HEK293 (cell line): ENCODE measurements at regions not wholly inside any gene's neighbourhood (a gene's known extent, or its start where the extent isn't known, plus 50 kb on each side); places are given as distances from the start of the nearest gene placed in this dataset.

ENCODE experiments used
- GFI1B ChIP-seq: fragments of 450-650 bp; formaldehyde crosslinking; IDR thresholded peaks from 2 replicates; pipeline ENCODE4 v1.5.1; 2016; ENCODE audit warnings: missing biosample characterization, missing genetic modification characterization
- IKZF3 ChIP-seq: fragments of 450-650 bp; IDR thresholded peaks from 2 replicates; pipeline ENCODE4 v1.5.0; 2018; ENCODE audit warnings: missing biosample characterization, mild to moderate bottlenecking, missing genetic modification characterization, moderate library complexity
- KLF1 ChIP-seq: fragments of 450-650 bp; formaldehyde crosslinking; IDR thresholded peaks from 2 replicates; pipeline ENCODE4 v1.5.1; 2016; ENCODE audit warnings: missing biosample characterization, missing genetic modification characterization
- MEIS1 ChIP-seq: sonication (generic); formaldehyde crosslinking; IDR thresholded peaks from 2 replicates; pipeline ENCODE4 v1.8.1; 2022; ENCODE audit warnings: missing genetic modification reagents, mild to moderate bottlenecking, borderline replicate concordance
- PRDM4 ChIP-seq: fragments of 450-650 bp; formaldehyde crosslinking; IDR thresholded peaks from 2 replicates; pipeline ENCODE4 v1.5.1; 2017; ENCODE audit warnings: missing biosample characterization, missing genetic modification characterization
- SCRT2 ChIP-seq: fragments of 450-650 bp; formaldehyde crosslinking; IDR thresholded peaks from 2 replicates; pipeline ENCODE4 v1.5.1; 2016; ENCODE audit warnings: missing biosample characterization, missing genetic modification characterization
- SP3 ChIP-seq: fragments of 450-650 bp; formaldehyde crosslinking; IDR thresholded peaks from 2 replicates; pipeline ENCODE4 v1.5.1; 2016; ENCODE audit warnings: missing biosample characterization, missing genetic modification characterization
- ZBTB1 ChIP-seq: fragments of 450-650 bp; formaldehyde crosslinking; IDR thresholded peaks from 2 replicates; pipeline ENCODE4 v1.5.1; 2016; ENCODE audit warnings: missing biosample characterization, missing genetic modification characterization
- ZBTB48 ChIP-seq: fragments of 450-650 bp; formaldehyde crosslinking; IDR thresholded peaks from 2 replicates; pipeline ENCODE4 v1.5.1; 2016; ENCODE audit warnings: missing biosample characterization, missing genetic modification characterization
- ZBTB8A ChIP-seq: fragments of 450-650 bp; formaldehyde crosslinking; IDR thresholded peaks from 2 replicates; pipeline ENCODE4 v1.5.1; 2016; ENCODE audit warnings: missing biosample characterization, missing genetic modification characterization
- ZFP37 ChIP-seq: fragments of 450-650 bp; formaldehyde crosslinking; IDR thresholded peaks from 2 replicates; pipeline ENCODE4 v1.5.1; 2016; ENCODE audit warnings: missing biosample characterization, missing genetic modification characterization
- ZFP69B ChIP-seq: fragments of 450-650 bp; formaldehyde crosslinking; IDR thresholded peaks from 2 replicates; pipeline ENCODE4 v1.5.1; 2016; ENCODE audit warnings: missing biosample characterization, missing genetic modification characterization
- ZNF10 ChIP-seq: fragments of 450-650 bp; formaldehyde crosslinking; IDR thresholded peaks from 2 replicates; pipeline ENCODE4 v1.5.1; 2017; ENCODE audit warnings: missing biosample characterization, missing genetic modification characterization
- ZNF132 ChIP-seq: fragments of 450-650 bp; formaldehyde crosslinking; IDR thresholded peaks from 2 replicates; pipeline ENCODE4 v1.5.1; 2017; ENCODE audit warnings: missing biosample characterization, missing genetic modification characterization, borderline replicate concordance
- ZNF133 ChIP-seq: fragments of 450-650 bp; formaldehyde crosslinking; IDR thresholded peaks from 2 replicates; pipeline ENCODE4 v1.5.1; 2016; ENCODE audit warnings: missing biosample characterization, missing genetic modification characterization
- ZNF16 ChIP-seq: fragments of 450-650 bp; formaldehyde crosslinking; IDR thresholded peaks from 2 replicates; pipeline ENCODE4 v1.5.1; 2016; ENCODE audit warnings: low read depth, missing biosample characterization, missing genetic modification characterization
- ZNF211 ChIP-seq: fragments of 450-650 bp; formaldehyde crosslinking; IDR thresholded peaks from 2 replicates; pipeline ENCODE4 v1.5.1; 2016; ENCODE audit warnings: low read depth, missing biosample characterization, missing genetic modification characterization
- ZNF214 ChIP-seq: fragments of 450-650 bp; formaldehyde crosslinking; IDR thresholded peaks from 2 replicates; pipeline ENCODE4 v1.5.1; 2017; ENCODE audit warnings: missing biosample characterization, mild to moderate bottlenecking, missing genetic modification characterization, borderline replicate concordance
- ZNF248 ChIP-seq: fragments of 450-650 bp; formaldehyde crosslinking; IDR thresholded peaks from 2 replicates; pipeline ENCODE4 v1.5.1; 2017; ENCODE audit warnings: missing biosample characterization, missing genetic modification characterization
- ZNF501 ChIP-seq: fragments of 450-650 bp; formaldehyde crosslinking; IDR thresholded peaks from 2 replicates; pipeline ENCODE4 v1.5.1; 2016; ENCODE audit warnings: missing biosample characterization, missing genetic modification characterization
- ZNF558 ChIP-seq: fragments of 450-650 bp; formaldehyde crosslinking; IDR thresholded peaks from 2 replicates; pipeline ENCODE4 v1.5.1; 2016; ENCODE audit warnings: missing biosample characterization, missing genetic modification characterization
- ZNF621 ChIP-seq: fragments of 450-650 bp; formaldehyde crosslinking; IDR thresholded peaks from 2 replicates; pipeline ENCODE4 v1.5.1; 2017; ENCODE audit warnings: missing biosample characterization, missing genetic modification characterization
- ZNF629 ChIP-seq: fragments of 450-650 bp; formaldehyde crosslinking; IDR thresholded peaks from 2 replicates; pipeline ENCODE4 v1.5.1; 2017; ENCODE audit warnings: missing biosample characterization, missing genetic modification characterization
- ZNF677 ChIP-seq: fragments of 450-650 bp; IDR thresholded peaks from 2 replicates; pipeline ENCODE4 v1.5.0; 2018; ENCODE audit warnings: missing biosample characterization, mild to moderate bottlenecking, missing genetic modification characterization, moderate library complexity
- TF ChIP-seq, protein P1 (sequence below): fragments of 450-650 bp; formaldehyde crosslinking; IDR thresholded peaks from 2 replicates; pipeline ENCODE4 v1.5.1; 2016; ENCODE audit warnings: missing biosample characterization, missing genetic modification characterization
- TF ChIP-seq, protein P2 (sequence below): fragments of 450-650 bp; formaldehyde crosslinking; IDR thresholded peaks from 2 replicates; pipeline ENCODE4 v1.5.1; 2016; ENCODE audit warnings: missing biosample characterization, missing genetic modification characterization
- TF ChIP-seq, protein P3 (sequence below): fragments of 450-650 bp; formaldehyde crosslinking; conservative IDR thresholded peaks from 2 replicates; pipeline ENCODE4 v1.5.1; 2016; ENCODE audit warnings: low read depth, missing biosample characterization, missing genetic modification characterization
- TF ChIP-seq, protein P4 (sequence below): fragments of 450-650 bp; formaldehyde crosslinking; IDR thresholded peaks from 2 replicates; pipeline ENCODE4 v1.5.1; 2017; ENCODE audit warnings: missing biosample characterization, missing genetic modification characterization
- TF ChIP-seq, protein P5 (sequence below): fragments of 450-650 bp; formaldehyde crosslinking; IDR thresholded peaks from 2 replicates; pipeline ENCODE4 v1.5.1; 2017; ENCODE audit warnings: missing biosample characterization, missing genetic modification characterization
- TF ChIP-seq, protein P6 (sequence below): fragments of 450-650 bp; formaldehyde crosslinking; IDR thresholded peaks from 2 replicates; pipeline ENCODE4 v1.5.1; 2016; ENCODE audit warnings: missing biosample characterization, missing genetic modification characterization

- TF ChIP-seq ZNF211 (tag by site-specific recombination) (no peak), KLF1 (tag by site-specific recombination) (no peak), ZNF10 (tag by site-specific recombination) (no peak), ZNF16 (tag by site-specific recombination) (no peak), ZNF248 (tag by site-specific recombination) (no peak), ZNF133 (tag by site-specific recombination) (no peak), ZNF132 (tag by site-specific recombination) (no peak), PRDM4 (tag by site-specific recombination) (no peak), ZNF629 (tag by site-specific recombination) (no peak), ZNF677 (tag by site-specific recombination) (no peak), ZNF558 (tag by site-specific recombination) (peak; percentile 56; the same call in 1 of the 2 replicates), SP3 (tag by site-specific recombination) (no peak), ZBTB48 (tag by site-specific recombination) (no peak), ZNF214 (no peak), ZNF621 (tag by site-specific recombination) (no peak), MEIS1 (no peak), ZNF501 (tag by site-specific recombination) (no peak), IKZF3 (tag by site-specific recombination) (0 out of 2 replicates have a peak, but pooled peaks have one; percentile 30), SCRT2 (tag by site-specific recombination) (no peak), ZFP69B (0 out of 2 replicates have a peak, but pooled peaks have one; percentile 45), GFI1B (tag by site-specific recombination) (no peak), ZBTB8A (tag by site-specific recombination) (no peak), ZBTB1 (tag by site-specific recombination) (no peak), ZFP37 (tag by site-specific recombination) (no peak)
- TF ChIP-seq, protein P1, sequence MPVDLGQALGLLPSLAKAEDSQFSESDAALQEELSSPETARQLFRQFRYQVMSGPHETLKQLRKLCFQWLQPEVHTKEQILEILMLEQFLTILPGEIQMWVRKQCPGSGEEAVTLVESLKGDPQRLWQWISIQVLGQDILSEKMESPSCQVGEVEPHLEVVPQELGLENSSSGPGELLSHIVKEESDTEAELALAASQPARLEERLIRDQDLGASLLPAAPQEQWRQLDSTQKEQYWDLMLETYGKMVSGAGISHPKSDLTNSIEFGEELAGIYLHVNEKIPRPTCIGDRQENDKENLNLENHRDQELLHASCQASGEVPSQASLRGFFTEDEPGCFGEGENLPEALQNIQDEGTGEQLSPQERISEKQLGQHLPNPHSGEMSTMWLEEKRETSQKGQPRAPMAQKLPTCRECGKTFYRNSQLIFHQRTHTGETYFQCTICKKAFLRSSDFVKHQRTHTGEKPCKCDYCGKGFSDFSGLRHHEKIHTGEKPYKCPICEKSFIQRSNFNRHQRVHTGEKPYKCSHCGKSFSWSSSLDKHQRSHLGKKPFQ = no peak
- TF ChIP-seq, protein P2, sequence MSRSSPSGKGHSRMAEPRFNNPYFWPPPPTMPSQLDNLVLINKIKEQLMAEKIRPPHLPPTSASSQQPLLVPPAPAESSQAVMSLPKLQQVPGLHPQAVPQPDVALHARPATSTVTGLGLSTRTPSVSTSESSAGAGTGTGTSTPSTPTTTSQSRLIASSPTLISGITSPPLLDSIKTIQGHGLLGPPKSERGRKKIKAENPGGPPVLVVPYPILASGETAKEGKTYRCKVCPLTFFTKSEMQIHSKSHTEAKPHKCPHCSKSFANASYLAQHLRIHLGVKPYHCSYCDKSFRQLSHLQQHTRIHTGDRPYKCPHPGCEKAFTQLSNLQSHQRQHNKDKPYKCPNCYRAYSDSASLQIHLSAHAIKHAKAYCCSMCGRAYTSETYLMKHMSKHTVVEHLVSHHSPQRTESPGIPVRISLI (tag by site-specific recombination) = peak; percentile 86
- TF ChIP-seq, protein P3, sequence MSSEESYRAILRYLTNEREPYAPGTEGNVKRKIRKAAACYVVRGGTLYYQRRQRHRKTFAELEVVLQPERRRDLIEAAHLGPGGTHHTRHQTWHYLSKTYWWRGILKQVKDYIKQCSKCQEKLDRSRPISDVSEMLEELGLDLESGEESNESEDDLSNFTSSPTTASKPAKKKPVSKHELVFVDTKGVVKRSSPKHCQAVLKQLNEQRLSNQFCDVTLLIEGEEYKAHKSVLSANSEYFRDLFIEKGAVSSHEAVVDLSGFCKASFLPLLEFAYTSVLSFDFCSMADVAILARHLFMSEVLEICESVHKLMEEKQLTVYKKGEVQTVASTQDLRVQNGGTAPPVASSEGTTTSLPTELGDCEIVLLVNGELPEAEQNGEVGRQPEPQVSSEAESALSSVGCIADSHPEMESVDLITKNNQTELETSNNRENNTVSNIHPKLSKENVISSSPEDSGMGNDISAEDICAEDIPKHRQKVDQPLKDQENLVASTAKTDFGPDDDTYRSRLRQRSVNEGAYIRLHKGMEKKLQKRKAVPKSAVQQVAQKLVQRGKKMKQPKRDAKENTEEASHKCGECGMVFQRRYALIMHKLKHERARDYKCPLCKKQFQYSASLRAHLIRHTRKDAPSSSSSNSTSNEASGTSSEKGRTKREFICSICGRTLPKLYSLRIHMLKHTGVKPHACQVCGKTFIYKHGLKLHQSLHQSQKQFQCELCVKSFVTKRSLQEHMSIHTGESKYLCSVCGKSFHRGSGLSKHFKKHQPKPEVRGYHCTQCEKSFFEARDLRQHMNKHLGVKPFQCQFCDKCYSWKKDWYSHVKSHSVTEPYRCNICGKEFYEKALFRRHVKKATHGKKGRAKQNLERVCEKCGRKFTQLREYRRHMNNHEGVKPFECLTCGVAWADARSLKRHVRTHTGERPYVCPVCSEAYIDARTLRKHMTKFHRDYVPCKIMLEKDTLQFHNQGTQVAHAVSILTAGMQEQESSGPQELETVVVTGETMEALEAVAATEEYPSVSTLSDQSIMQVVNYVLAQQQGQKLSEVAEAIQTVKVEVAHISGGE (tag by site-specific recombination) = no peak
- TF ChIP-seq, protein P4, sequence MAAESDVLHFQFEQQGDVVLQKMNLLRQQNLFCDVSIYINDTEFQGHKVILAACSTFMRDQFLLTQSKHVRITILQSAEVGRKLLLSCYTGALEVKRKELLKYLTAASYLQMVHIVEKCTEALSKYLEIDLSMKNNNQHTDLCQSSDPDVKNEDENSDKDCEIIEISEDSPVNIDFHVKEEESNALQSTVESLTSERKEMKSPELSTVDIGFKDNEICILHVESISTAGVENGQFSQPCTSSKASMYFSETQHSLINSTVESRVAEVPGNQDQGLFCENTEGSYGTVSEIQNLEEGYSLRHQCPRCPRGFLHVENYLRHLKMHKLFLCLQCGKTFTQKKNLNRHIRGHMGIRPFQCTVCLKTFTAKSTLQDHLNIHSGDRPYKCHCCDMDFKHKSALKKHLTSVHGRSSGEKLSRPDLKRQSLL = no peak
- TF ChIP-seq, protein P5, sequence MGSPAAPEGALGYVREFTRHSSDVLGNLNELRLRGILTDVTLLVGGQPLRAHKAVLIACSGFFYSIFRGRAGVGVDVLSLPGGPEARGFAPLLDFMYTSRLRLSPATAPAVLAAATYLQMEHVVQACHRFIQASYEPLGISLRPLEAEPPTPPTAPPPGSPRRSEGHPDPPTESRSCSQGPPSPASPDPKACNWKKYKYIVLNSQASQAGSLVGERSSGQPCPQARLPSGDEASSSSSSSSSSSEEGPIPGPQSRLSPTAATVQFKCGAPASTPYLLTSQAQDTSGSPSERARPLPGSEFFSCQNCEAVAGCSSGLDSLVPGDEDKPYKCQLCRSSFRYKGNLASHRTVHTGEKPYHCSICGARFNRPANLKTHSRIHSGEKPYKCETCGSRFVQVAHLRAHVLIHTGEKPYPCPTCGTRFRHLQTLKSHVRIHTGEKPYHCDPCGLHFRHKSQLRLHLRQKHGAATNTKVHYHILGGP (tag by site-specific recombination) = no peak
- TF ChIP-seq, protein P6, sequence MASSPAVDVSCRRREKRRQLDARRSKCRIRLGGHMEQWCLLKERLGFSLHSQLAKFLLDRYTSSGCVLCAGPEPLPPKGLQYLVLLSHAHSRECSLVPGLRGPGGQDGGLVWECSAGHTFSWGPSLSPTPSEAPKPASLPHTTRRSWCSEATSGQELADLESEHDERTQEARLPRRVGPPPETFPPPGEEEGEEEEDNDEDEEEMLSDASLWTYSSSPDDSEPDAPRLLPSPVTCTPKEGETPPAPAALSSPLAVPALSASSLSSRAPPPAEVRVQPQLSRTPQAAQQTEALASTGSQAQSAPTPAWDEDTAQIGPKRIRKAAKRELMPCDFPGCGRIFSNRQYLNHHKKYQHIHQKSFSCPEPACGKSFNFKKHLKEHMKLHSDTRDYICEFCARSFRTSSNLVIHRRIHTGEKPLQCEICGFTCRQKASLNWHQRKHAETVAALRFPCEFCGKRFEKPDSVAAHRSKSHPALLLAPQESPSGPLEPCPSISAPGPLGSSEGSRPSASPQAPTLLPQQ (tag by site-specific recombination) = peak; percentile 41; the same call in 1 of the 2 replicates
These were observed 153.5 kb downstream of the PRELID2 start (continued) for GRCh38 chr5:145681686-145682085.
